ENCODE measurements at regions not wholly inside any gene's neighbourhood (a gene's known extent, or its start where the extent isn't known, plus 50 kb on each side); places are given as distances from the start of the nearest gene placed in this dataset.

GRCh38 chr5:17723876-17724275 lies 89.6 kb downstream of the TAF11L14 start:
- no peaks in the 10 kb centered on the region for H3K79me2 ChIP-seq (ENCODE audit: control insufficient read depth in 1 of 2, insufficient read depth in 2 of 2, low read length in 2 of 2)
- no peak overlapping the region for H3K4me2 ChIP-seq (ENCODE audit: insufficient read depth in 1 of 2, low read depth in 2 of 2, low read length in 2 of 2)
- H3K23ac ChIP-seq (ENCODE audit: insufficient read length) = no peak overlapping the region
- H3K14ac ChIP-seq (ENCODE audit: insufficient read length) = no peak overlapping the region
- FAIRE-seq (no peak), DNase-seq (ENCODE audit: low read depth in 1 of 2, low spot score in 2 of 2) (no peak)
- H4K91ac ChIP-seq (replicated peaks; ENCODE audit: insufficient read length, low read length) = no peak overlapping the region
- H2BK120ac ChIP-seq (replicated peaks; ENCODE audit: low read depth, low read length) = no peak overlapping the region
- no peak overlapping the region for H3K9ac ChIP-seq (replicated peaks in 1 of 4; ENCODE audit: extremely low read depth in 1 of 4, low read depth in 3 of 4, low read length in 3 of 4)
- H3K27me3 ChIP-seq (replicated peaks in 1 of 4; ENCODE audit: control insufficient read depth in 3 of 4, extremely low read depth in 1 of 4, insufficient read depth in 3 of 4, low read length in 3 of 4) = no peaks in the 10 kb centered on the region
- no peaks in the 10 kb centered on the region for H3K23me2 ChIP-seq (ENCODE audit: low read depth, low read length)
- no peaks in the 10 kb centered on the region for H4K20me1 ChIP-seq (replicated peaks in 1 of 2; ENCODE audit: control insufficient read depth in 1 of 2, insufficient read depth in 2 of 2, low read length in 2 of 2)
- ChIA-PET CTCF (ENCODE audit: partially characterized antibody) (interaction anchor here (1.0 kb wide), 1 partner anchor 18 kb away, joined by 3 read pairs; no protein-coding TSS in a partner anchor), POLR2A (ENCODE audit: partially characterized antibody) (no interaction called here)
- no peak overlapping the region for H3K56ac ChIP-seq (replicated peaks; ENCODE audit: insufficient read length, low read depth, low read length)
- H2AK5ac ChIP-seq (ENCODE audit: low read depth, low read length) = no peak overlapping the region
- H3K36me3 ChIP-seq (ENCODE audit: control insufficient read depth in 2 of 4, insufficient read depth in 4 of 4, low read length in 3 of 4) = no peaks in the 10 kb centered on the region
- no peak overlapping the region for H2BK15ac ChIP-seq (ENCODE audit: low read length)
- H4K8ac ChIP-seq (ENCODE audit: extremely low read depth, insufficient read depth, low read length) = no peak overlapping the region
- no peak overlapping the region for H4K5ac ChIP-seq (ENCODE audit: insufficient read length, low read depth, low read length)
- no peak overlapping the region for H3K4me3 ChIP-seq (ENCODE audit: extremely low read depth in 1 of 4, insufficient read depth in 2 of 4, low read depth in 3 of 4, low read length in 4 of 4)
- no peak overlapping the region for H2BK20ac ChIP-seq (ENCODE audit: low read length)
- H3K4me1 ChIP-seq (replicated peaks in 1 of 4; ENCODE audit: control insufficient read depth in 3 of 4, insufficient read depth in 4 of 4, low read length in 3 of 4) = no peaks in the 10 kb centered on the region
- no peak overlapping the region for H3K27ac ChIP-seq (ENCODE audit: low read depth, low read length)
- WGBS, 2 experiments (ENCODE audit: extremely low coverage in 1 of 2, insufficient coverage in 1 of 2, insufficient read length in 1 of 2, insufficient replicate concordance in 2 of 2, low coverage in 1 of 2, low lambda C conversion rate in 2 of 2, missing lambda C conversion rate in 1 of 2) = 73% methylated on average over 5 of the region's 5 CpGs; no CpG with 5 or more reads in 1 of the 2 experiments
- H3K79me1 ChIP-seq (ENCODE audit: low read depth, low read length) = no peaks in the 10 kb centered on the region
- no peak overlapping the region for H2BK5ac ChIP-seq (ENCODE audit: low read depth, low read length)
- H3K4ac ChIP-seq (replicated peaks; ENCODE audit: insufficient read length, low read depth, low read length) = no peak overlapping the region
- H2BK12ac ChIP-seq (ENCODE audit: low read depth, low read length) = no peak overlapping the region
- no peak overlapping the region for H3K18ac ChIP-seq (ENCODE audit: extremely low read depth, low read length)
- H3K9me3 ChIP-seq (ENCODE audit: insufficient read depth in 2 of 2, low read depth in 1 of 2, low read length in 1 of 2) = no peaks in the 10 kb centered on the region
- no peak overlapping the region for H2AFZ ChIP-seq (ENCODE audit: low read length)
- no peak for TF ChIP-seq KDM5A (IDR thresholded peaks at IDR 0.05; ENCODE audit: low read length)
- TF ChIP-seq ZNF274 (IDR thresholded peaks at IDR 0.05; ENCODE audit: borderline replicate concordance, extremely low read depth, low read length) = no peak
- no peak for TF ChIP-seq CTCF (IDR thresholded peaks at IDR 0.05; ENCODE audit: control extremely low read depth in 1 of 3, insufficient read depth in 1 of 3, low read depth in 1 of 3, low read length in 3 of 3)
- TF ChIP-seq HDAC6 (IDR thresholded peaks at IDR 0.05; ENCODE audit: low read depth, low read length) = no peak
- no peak for TF ChIP-seq RNF2 (IDR thresholded peaks at IDR 0.05; ENCODE audit: borderline replicate concordance, low read depth, low read length, missing control alignments, poor library complexity, severe bottlenecking)
- TF ChIP-seq POU5F1 (IDR thresholded peaks at IDR 0.05; ENCODE audit: low read depth, low read length) = no peak
- TF ChIP-seq YY1 (IDR thresholded peaks at IDR 0.05; ENCODE audit: low read depth, low read length) = no peak
- no peak for TF ChIP-seq BACH1 (IDR thresholded peaks at IDR 0.05; ENCODE audit: low read length)
- no peak for TF ChIP-seq CREB1 (IDR thresholded peaks at IDR 0.05)
- TF ChIP-seq ASH2L (IDR thresholded peaks at IDR 0.05; ENCODE audit: low read length) = no peak
- TF ChIP-seq CHD1 (IDR thresholded peaks at IDR 0.05; ENCODE audit: low read depth, low read length) = no peak
- no peak for TF ChIP-seq BRCA1 (IDR thresholded peaks at IDR 0.05; ENCODE audit: low read depth, low read length)
- TF ChIP-seq RAD21 (IDR thresholded peaks at IDR 0.05 in 1 of 2, conservative IDR thresholded peaks at IDR 0.05 in 1 of 2; ENCODE audit: low read depth in 2 of 2, low read length in 2 of 2) = no peak

Data from H1 (cell line).